Transverse colon (tissue), 4 donors: ENCODE measurements at regions not wholly inside any gene's neighbourhood (a gene's known extent, or its start where the extent isn't known, plus 50 kb on each side); places are given as distances from the start of the nearest gene placed in this dataset.

Experiments used
- DNase-seq: peaks from one replicate; pipeline ENCODE4 v3.0.0-alpha.2; 2019
- H3K27ac ChIP-seq, 4 donors: fragments of 200-600 bp; sonication (generic); 2 replicates each; pipeline ENCODE4 v1.5.1; 2016 to 2018; ENCODE audit warnings: inconsistent platforms in 4 of 4
- H3K27me3 ChIP-seq: fragments of 200-600 bp; sonication (generic); 2 replicates; pipeline ENCODE4 v1.5.1; 2017; ENCODE audit warnings: inconsistent platforms
- H3K36me3 ChIP-seq, 4 donors: fragments of 200-600 bp; sonication (generic); 2 replicates each; pipeline ENCODE4 v1.5.1; 2017 to 2019; ENCODE audit warnings: inconsistent platforms in 4 of 4
- H3K4me1 ChIP-seq, 4 donors: fragments of 200-600 bp; sonication (generic); 2 replicates each; pipeline ENCODE4 v1.5.1; 2017 to 2020; ENCODE audit warnings: inconsistent platforms in 4 of 4
- H3K4me3 ChIP-seq, 4 donors: fragments of 200-600 bp; sonication (generic); 1 replicate in 1 of 4; 2 replicates in 3 of 4; pipeline versions ENCODE4 v1.5.1 to v1.6.1; 2017 to 2019; ENCODE audit warnings: inconsistent platforms in 4 of 4
- H3K9me3 ChIP-seq, 2 donors: fragments of 200-600 bp; sonication (generic); 2 replicates each; pipeline ENCODE4 v1.5.1; 2017 to 2019; ENCODE audit warnings: inconsistent platforms in 2 of 2
- CTCF ChIP-seq, 5 experiments: fragments of 200-600 bp in 3 of 5; fragments of 450-650 bp in 2 of 5; sonication (generic) in 3 of 5; IDR thresholded peaks; 1 replicate in 2 of 5; 2 replicates in 3 of 5; pipeline ENCODE4 v1.5.1; 2016 to 2017; ENCODE audit warnings: antibody characterized with exemption in 5 of 5, inconsistent platforms in 3 of 5, mild to moderate bottlenecking in 2 of 5, moderate library complexity in 1 of 5
- EP300 ChIP-seq: sonication (generic); formaldehyde crosslinking; IDR thresholded peaks from one replicate; pipeline ENCODE4 v1.6.1; 2017; ENCODE audit warnings: antibody characterized with exemption, low read depth
- POLR2A ChIP-seq: fragments of 450-650 bp; IDR thresholded peaks from one replicate; pipeline ENCODE4 v1.6.1; 2016; ENCODE audit warnings: antibody characterized with exemption, mild to moderate bottlenecking, moderate library complexity
- POLR2AphosphoS5 ChIP-seq, 3 donors: sonication (generic); formaldehyde crosslinking; IDR thresholded peaks; one replicate each; pipeline ENCODE4 v1.6.1; 2016; ENCODE audit warnings: antibody characterized with exemption in 3 of 3
- WGBS, 2 donors: methylation state at CpG; one replicate each; pipeline ENCODE4 v1.1.5; 2018; ENCODE audit warnings: low coverage in 1 of 2; 5-methylcytosine and 5-hydroxymethylcytosine counted together
- in situ Hi-C, 4 donors: fragments of 200-750 bp; cut with MboI; loops; one replicate each; pipeline versions ENCODE4 v1.15.0 to v1.15.1; 2017; ENCODE audit warnings: low sequenced_read_pairs in 3 of 4, low pct_ligation_motif_present in 1 of 4, low pct_unique_long_range_greater_than_20kb in 1 of 4
- intact Hi-C: fragments of 100-400 bp; cut with DNase I; formaldehyde crosslinking; loops from one replicate; pipeline ENCODE4 v1.15.1; 2023; ENCODE audit warnings: low total_unique reads

- no peak overlapping the region for H3K27ac ChIP-seq
- peaks cover 0 to 5% (median 0%) of the 10 kb centered on the region in 4 donors for H3K4me1 ChIP-seq
- in situ Hi-C loops: no loop called here
- H3K36me3 ChIP-seq: no peaks in the 10 kb centered on the region
- DNase-seq: peak; percentile 51
- TF ChIP-seq POLR2A: no peak
- TF ChIP-seq EP300: no peak
- no peak for TF ChIP-seq CTCF (IDR thresholded peaks at IDR 0.05)
- TF ChIP-seq POLR2AphosphoS5 (IDR thresholded peaks at IDR 0.05): no peak
- H3K9me3 ChIP-seq: no peaks in the 10 kb centered on the region
- 54 to 58% methylated on average over 4 to 23 of the region's 23 CpGs for WGBS, 2 donors
- no peak overlapping the region for H3K4me3 ChIP-seq
- no peaks in the 10 kb centered on the region for H3K27me3 ChIP-seq
- intact Hi-C loops: no loop called here
These were observed 113.0 kb downstream of the ERMARD start for GRCh38 chr6:169864148-169865020.

DNA sequence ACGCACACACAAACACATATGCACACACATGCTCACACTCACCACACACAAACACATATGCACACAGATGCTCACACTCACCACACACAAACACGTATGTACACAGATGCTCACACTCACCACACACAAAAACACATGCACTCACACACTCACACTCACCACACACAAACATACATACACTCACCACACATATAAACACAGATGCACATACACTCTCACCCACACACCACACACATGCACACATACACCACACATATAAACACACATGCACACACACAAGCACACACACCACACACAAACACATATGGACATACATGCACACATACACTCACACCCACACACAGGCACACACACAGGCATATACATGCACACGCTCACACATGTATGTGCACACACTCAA, 112.3 kb downstream of the ERMARD start:
- intact Hi-C loops (no loop called here), in situ Hi-C loops (no loop called here)
- WGBS, 2 donors: 94 to 100% methylated on average over 1 to 3 of the region's 3 CpGs
- H3K27me3 ChIP-seq: no peaks in the 10 kb centered on the region
- no peaks in the 10 kb centered on the region for H3K36me3 ChIP-seq
- TF ChIP-seq POLR2A (no peak), POLR2AphosphoS5 (IDR thresholded peaks at IDR 0.05) (no peak), EP300 (no peak), CTCF (IDR thresholded peaks at IDR 0.05) (no peak)
- H3K9me3 ChIP-seq: no peaks in the 10 kb centered on the region
- H3K4me1 ChIP-seq: peaks cover 0 to 5% (median 0%) of the 10 kb centered on the region in 4 donors
- no peak overlapping the region for H3K4me3 ChIP-seq
- H3K27ac ChIP-seq: no peak overlapping the region
- no peak for DNase-seq

- Histone ChIP-seq H3K4me1 (peaks cover 0 to 5% (median 0%) of the 10 kb centered on the region in 4 donors), H3K9me3 (no peaks in the 10 kb centered on the region), H3K27me3 (no peaks in the 10 kb centered on the region), H3K36me3 (no peaks in the 10 kb centered on the region), H3K4me3 (no peak overlapping the region), H3K27ac (peak overlapping the region in 3 of 4 donors; percentile 14 to 37 (median 20))
- TF ChIP-seq POLR2AphosphoS5 (IDR thresholded peaks at IDR 0.05): no peak
- no peak for TF ChIP-seq POLR2A
- TF ChIP-seq CTCF (IDR thresholded peaks at IDR 0.05): no peak
- TF ChIP-seq EP300: no peak
- WGBS, 2 donors: 91 to 100% methylated on average over 1 to 17 of the region's 20 CpGs
- no peak for DNase-seq
- in situ Hi-C loops: no loop called here
- intact Hi-C loops: no loop called here
These were observed 111.6 kb downstream of the ERMARD start for GRCh38 chr6:169862892-169863525.

DNA sequence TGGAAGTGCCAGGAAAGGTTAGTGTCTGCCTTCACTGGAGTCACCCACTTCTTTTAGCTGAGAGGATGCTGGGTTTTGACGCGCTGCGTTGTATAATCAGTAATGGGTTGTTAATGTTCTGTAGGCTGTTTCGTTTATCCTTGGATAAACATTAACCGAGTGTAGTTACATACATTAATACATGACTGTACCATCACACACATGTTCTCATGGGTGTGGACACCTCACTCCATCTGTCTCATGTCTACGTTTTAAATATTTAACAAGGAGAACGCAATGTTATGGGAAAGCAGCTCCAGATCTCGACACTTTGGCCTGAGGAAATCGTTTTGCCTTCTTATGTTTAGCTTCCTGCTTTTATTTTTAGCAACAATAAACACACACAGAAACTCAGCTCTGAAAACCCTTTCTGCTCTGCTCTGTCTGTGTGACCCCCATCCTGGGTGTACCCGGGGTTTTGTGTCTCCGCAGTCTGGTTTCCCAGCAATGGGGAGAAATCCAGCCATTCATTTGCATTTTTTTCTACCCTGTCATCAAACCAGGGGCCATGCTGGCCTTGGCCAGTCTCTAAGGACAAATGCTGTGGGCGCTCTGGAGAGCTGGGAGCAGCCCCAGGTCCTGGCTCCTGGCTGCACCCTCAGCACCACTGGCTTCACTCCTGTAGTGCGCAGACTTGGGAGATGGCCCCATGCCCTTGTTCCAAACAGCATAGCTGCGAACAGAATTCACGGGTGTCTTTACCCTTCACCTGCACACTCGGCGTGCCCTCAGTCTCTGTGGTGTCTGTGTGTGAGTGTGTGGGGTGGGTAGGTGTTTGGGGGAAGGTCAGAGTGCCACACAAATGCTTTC, 110.8 kb downstream of the ERMARD start:
- Histone ChIP-seq H3K36me3 (no peaks in the 10 kb centered on the region), H3K4me1 (peaks cover 0 to 5% (median 0%) of the 10 kb centered on the region in 4 donors), H3K27me3 (no peaks in the 10 kb centered on the region), H3K4me3 (no peak overlapping the region), H3K27ac (peak overlapping the region; percentile 14 to 37 (median 26)), H3K9me3 (no peaks in the 10 kb centered on the region)
- intact Hi-C loops: no loop called here
- DNase-seq: no peak
- TF ChIP-seq POLR2A (no peak), CTCF (IDR thresholded peaks at IDR 0.05) (no peak), EP300 (no peak), POLR2AphosphoS5 (IDR thresholded peaks at IDR 0.05) (no peak)
- WGBS, 2 donors: 38 to 50% methylated on average over 11 to 17 of the region's 17 CpGs
- in situ Hi-C loops: no loop called here
